Medulla oblongata (tissue), 1 donor: ENCODE measurements at regions not wholly inside any gene's neighbourhood (a gene's known extent, or its start where the extent isn't known, plus 50 kb on each side); places are given as distances from the start of the nearest gene placed in this dataset.
A peak's percentile ranks its signal among the peaks of the same experiment; 100 is the strongest.
"Not testable (repeated sequence)": the region's sequence is repeated elsewhere in the genome, so short reads cannot be mapped to it uniquely, and the experiment has no call there.

Source experiments
- DNase-seq: peaks from one replicate; pipeline ENCODE4 v3.0.0-alpha.2; 2015; ENCODE audit errors: extremely low spot score

GRCh38 chr10:127610816-127611215, 61.7 kb downstream of the NPS start:
- no peak for DNase-seq

DNA sequence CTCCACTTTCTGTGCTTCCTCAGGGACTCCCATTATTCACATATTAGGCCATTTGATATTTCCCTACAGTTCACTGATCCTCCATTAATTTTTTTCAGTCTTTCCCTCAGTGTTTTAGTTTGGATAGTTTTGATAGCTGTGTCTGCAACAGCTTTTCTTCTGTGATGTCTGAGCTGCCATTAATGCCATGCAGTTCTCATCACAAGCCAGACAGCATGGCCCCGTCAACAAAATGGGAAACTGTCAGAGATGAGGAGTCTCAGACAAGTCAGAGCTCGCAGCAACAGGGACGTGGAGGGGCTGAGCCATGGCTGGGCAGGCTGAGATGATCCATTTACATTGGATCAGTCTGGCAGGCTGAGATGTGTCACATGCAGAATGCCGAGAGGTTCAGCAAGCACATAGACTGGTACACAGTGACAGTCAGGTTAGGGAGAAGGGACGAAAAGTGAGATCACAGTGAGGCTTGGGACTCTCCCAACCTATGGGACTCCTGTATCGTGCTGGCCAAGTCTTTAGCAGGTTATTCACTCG, 65.4 kb downstream of the NPS start:
- DNase-seq: no peak

GRCh38 chr10:127618797-127619196, 69.7 kb downstream of the NPS start:
- peak; percentile 36 for DNase-seq

GRCh38 chr10:127619546-127620325, 70.6 kb downstream of the NPS start:
- peak; percentile 94 for DNase-seq

- no peak for DNase-seq
These were observed 86.8 kb downstream of the NPS start for GRCh38 chr10:127635882-127636281.

GRCh38 chr10:127648885-127649284, 88.1 kb upstream of the FOXI2 start:
- DNase-seq: no peak

- DNase-seq: peak; percentile 8
These were observed 87.3 kb upstream of the FOXI2 start for GRCh38 chr10:127649642-127650041.

DNA sequence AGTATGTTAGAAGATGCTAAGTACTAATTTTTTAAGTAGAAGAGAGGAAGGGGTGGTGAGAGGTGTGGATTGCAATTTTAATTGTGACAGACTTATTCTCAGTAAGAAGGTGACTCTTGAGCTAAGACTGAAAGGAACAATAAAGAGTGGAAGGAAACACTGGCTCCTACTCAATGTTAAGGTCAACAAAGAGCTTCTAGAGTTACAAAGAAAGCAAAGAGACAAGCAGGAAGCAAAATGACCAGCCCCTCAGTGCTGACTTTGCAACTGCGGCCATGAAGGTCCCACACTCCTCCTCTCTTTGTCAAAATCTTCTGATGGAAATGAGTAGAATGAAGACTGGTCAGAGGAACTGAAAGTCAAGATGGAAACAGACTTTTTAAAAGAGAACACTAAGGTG, 79.9 kb upstream of the FOXI2 start:
- no peak for DNase-seq

GRCh38 chr10:127676430-127676829, 60.6 kb upstream of the FOXI2 start:
- not testable (repeated sequence) for DNase-seq

DNA sequence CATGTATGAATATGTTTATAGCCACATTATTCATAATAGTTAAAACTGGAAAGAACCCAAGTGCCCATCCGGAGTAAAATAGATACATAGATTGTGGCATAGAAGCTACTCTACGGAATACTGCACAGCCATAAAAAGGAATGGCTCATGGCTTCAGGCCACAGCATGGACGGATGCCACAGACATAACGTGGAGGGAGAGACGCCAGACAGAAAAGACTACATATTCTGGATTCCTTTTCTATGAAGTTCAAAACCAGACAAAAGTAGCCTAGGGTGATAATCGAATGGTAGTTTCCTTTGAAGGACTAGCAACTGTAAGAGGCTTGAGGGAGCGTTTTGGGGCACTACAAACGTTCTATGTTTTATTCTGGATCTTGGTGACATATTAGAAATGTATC, 58.9 kb upstream of the FOXI2 start:
- DNase-seq: no peak

- no peak for DNase-seq
These were observed 57.2 kb upstream of the FOXI2 start for GRCh38 chr10:127679642-127680255.
